H4 (cell line): ENCODE measurements at regions not wholly inside any gene's neighbourhood (a gene's known extent, or its start where the extent isn't known, plus 50 kb on each side); places are given as distances from the start of the nearest gene placed in this dataset.
A peak's percentile ranks its signal among the peaks of the same experiment; 100 is the strongest.
"Not testable (repeated sequence)": the region's sequence is repeated elsewhere in the genome, so short reads cannot be mapped to it uniquely, and the experiment has no call there.

ENCODE experiments used
- DNase-seq: peaks from one replicate; pipeline ENCODE4 v3.0.0-alpha.2; 2015; ENCODE audit warnings: low spot score

DNA sequence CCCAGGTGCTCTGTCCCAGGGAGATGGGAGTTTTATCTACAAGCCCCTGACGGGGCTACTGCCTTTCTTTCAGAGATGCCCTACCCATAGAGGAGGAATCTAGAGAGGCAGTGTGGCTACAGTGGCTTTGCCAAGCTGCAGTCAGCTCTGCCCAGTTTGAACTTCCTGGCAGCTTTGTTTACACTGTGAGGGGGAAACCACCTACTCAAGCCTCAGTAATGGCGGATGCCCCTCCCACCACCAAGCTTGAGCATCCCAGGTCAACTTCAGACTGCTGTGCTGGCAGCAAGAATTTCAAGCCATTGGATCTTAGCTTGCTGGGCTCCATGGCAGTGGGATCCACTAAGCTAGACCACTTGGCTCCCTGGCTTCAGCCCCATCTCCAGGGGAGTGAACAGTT lies 53.1 kb upstream of the TMEM252 start:
- DNase-seq: not testable (repeated sequence)

DNA sequence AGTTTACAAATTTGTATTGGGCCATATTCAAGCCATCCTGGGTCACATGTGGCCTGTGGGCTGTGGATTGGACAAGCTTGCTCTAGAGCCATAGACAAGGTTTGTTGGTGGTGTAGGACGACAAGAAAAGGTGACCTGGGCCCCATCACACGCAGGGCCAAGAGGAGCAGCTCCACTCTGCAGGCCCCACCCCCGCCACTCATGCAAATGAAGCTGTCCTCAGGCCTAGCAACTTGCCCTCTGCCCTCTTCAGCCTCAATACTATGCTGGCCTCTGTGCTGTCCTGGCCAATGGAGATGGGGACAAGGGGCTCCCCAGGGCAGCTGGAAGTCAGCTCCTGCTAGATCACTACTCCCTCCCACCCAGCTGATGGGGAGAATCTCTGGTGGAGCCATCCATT lies 55.2 kb upstream of the TMEM252 start:
- no peak for DNase-seq

DNA sequence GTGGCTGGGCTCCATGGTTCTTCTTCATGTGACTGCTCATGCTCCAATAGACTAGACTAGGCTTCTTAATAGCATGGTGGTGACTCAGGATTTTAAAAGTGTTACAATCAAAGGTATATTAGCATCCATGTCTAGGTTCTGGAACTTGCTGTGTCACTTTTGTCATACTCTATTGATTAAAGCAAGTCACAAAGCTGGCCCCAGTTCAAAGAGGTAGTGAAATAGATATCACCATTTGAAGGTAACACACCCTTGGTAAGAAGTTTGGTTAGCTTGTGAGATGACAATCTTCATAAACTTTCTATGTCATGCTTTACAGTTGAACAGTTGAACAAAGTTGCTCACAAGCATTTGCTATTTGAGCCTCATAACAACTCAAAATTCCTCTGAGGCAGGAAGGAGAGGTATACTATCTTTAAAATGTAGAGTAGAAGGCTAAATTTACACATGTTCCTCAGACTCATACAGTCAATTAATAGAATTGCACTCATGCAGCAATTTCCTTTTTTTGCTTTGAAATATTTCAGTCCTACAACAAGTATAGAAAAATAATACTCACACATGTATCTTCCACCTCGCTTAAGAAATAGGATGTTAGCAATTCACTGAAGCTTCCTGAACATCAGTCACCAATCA lies 56.8 kb upstream of the TMEM252 start:
- DNase-seq: no peak

DNA sequence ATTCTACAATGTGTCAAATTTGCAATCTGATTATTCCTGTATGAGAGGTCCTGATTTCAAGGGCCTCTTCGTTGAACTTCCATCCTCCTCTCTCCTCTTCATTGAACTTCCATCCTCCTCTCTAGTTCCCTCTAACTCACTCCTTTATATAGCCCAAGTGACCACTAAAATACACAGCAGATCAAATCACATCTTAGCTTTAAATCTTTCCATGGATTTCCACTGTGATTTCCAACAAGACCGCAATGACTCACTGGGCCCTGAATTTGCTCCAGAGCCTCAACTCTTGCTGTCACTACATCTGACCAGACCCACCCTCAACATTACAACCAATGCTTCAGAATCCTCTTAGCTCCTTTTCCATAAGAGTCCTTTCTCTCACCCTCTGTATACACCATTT lies 59.1 kb upstream of the TMEM252 start:
- no peak for DNase-seq

DNA sequence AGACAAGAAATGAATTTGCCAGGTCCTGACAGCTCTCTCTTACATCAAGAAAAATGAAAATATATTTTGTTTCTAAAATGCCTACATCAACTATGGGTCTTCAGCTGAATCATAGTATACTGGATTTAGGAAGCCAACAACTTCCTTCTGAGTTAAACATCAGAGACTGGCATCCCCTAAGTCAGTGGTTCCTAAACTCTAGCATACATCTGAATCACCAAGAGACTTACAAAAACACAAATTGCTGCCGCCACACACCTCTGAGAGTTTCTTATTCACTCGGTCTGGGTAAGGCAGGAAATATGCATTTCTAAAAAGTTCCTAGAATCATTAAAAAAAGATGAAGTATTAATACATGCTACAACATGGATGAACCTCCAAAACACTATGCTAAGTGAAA lies 60.4 kb upstream of the TMEM252 start:
- DNase-seq: no peak

DNA sequence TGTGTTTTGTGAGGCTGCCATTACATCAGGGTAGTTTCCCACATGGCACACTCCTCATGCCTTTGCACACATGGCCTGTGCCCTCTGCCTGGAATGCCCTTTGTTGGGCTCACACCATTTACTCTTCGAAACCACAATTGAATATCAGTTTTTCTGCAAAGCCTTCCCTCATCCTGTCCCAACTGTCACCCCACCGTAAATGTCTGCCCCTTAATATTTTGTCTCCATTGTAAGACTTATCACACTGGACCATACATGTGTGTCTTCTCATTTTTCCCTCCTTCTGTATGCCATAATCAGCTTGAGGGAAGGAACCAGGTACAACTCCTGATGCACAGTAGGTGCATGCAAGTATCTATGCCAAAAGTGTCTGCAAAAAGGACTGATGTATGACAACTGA lies 62.7 kb upstream of the TMEM252 start:
- no peak for DNase-seq

DNA sequence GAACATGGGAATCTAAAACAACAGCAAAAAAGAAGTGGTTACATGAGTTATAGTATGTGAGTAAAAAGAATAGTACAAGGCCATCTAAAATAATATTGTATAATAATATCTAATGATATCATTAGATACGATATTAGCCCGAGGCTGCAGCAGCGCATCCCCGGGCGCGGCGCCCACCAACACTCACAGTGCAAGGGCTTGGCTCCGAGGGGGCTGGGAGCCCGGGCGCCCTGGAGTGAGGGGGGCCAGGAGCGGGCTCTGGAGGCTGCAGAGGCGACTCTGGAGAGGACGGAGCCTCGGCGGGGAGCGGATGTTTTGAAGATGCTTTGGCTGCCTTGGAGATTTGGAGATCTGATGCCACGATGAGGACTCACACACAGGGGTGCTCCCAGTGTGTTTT lies 68.1 kb upstream of the TMEM252 start:
- DNase-seq: no peak

DNA sequence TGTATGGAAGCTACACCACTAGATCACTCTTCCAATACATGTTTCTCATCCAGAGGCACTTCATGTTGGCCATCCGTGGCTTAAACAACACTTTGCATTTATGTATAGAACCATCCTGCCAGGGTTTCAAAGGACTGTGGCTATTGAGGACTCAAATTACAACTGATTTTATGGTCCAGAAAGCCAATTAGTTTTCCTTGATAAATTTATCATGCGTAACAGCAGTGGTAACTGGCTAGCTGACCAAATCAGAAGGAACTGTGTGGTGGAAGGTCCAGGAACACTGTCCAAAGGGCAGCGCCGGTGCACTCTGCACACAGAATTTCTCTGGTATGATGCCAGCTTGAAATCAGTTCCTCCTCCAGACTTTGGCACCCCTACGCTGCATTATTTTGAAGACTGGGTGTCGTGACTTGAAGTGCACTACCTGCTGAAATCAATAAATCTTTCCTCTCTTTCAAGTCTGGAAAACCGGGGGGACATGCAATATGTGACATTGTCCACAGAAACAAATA lies 69.3 kb upstream of the TMEM252 start:
- DNase-seq: no peak

DNA sequence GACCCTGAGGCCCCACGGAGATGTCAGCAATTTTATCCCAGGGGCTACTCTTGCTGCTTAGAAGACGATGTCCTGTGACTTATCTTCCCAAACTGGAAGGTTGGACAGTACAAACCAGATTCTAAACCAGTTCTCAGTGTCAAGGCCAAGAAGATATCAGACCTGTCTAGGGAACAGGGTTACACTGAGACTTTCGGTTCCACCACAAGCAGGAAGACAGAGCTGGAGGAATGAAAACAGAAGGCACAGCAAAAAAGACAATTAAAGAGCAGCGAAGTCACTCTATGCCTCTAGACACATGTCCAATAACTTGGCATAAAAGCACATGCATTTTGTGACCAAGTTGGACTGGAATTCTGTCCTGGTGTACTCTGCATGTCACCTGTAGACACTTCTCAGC lies 73.4 kb upstream of the TMEM252 start:
- DNase-seq: no peak

DNA sequence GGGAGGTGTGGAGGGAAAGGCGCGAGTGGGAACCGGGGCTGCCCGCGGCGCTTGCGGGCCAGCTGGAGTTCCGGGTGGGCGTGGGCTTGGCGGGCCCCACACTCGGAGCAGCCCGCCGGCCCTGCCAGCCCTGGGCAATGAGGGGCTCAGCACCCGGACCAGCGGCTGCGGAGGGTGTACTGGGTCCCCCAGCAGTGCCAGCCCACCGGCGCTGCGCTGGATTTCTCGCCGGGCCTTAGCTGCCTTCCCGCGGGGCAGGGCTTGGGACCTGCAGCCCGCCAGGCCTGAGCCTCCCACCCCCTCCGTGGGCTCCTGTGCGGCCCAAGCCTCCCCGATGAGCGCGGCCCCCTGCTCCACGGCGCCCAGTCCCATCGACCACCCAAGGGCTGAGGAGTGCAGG lies 76.3 kb upstream of the TMEM252 start:
- DNase-seq: not testable (repeated sequence)

DNA sequence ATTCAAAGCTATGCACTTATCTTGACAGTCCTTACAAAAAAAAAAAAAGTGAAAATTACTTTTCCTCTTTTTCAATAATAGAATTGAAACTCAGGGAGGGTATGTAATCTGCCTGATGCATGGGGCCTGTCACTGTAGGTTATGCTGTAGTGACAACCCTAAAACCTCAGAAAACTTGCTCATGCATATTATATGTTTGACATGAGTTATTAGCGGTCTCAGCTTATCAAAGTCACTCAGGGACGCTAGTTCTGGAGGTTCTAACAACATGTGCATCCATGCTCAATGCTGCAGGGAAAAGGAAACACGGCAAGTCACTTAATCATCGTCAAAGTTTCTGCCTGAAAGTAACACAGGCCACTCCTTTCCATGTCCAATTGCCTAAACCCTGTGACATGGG lies 78.4 kb upstream of the TMEM252 start:
- DNase-seq: no peak

DNA sequence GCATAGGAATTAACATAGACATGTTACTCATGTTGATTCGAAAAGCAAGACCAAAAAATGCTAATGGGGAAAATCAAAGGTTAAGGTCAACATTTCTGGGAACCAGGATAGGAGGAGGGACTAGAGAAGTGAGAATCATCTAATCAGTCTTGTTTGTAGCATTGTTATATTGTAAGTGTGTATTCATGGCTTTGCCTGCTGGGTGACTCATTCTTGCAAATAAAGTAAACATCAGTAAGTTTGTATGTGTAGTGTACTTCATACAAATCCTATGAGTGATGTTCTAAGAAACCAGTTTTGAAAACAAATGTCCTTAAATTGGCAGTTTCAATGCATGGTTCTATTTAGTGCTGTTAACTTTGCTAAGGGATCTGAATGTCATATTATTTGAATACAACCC lies 79.0 kb upstream of the TMEM252 start:
- peak; percentile 14 for DNase-seq

DNA sequence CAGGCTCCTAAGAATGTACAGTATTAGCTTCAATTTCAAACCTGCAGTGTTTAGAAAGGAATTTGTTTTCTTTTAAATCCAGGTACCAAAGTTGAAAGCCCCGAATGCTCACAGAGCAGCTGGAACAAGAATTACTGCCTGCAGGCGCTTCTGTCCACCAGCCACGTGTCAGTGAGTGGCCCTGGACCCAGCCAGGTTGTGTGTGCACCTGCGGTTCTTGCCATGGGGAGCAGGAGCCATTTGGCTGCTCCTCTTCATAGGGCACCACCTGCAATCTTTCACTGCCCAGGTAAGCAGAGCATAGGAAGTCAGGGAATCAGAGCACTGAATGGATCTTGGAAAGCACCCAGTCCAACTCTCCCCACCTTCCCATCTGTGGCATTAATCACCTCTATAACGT lies 79.5 kb upstream of the PIP5K1B start:
- no peak for DNase-seq

DNA sequence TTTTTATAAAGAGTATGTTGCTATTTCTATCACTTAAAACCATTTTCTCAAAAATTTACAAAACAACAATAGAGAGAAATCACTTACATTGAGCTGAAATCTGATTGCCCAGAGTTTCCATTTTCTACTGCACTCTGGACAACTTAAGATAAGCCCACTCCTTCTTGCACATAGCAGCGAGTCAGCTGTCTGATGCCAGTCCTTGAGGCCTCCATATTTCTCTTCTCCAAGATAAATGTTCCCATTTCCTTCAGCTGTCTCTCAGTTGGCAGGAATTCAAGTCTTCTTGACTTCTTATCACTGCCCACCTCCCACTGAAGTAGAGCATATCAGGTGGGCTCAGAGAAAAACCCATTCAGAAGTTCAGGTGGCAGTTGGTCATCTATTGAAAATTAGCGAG lies 78.5 kb upstream of the PIP5K1B start:
- DNase-seq: no peak

DNA sequence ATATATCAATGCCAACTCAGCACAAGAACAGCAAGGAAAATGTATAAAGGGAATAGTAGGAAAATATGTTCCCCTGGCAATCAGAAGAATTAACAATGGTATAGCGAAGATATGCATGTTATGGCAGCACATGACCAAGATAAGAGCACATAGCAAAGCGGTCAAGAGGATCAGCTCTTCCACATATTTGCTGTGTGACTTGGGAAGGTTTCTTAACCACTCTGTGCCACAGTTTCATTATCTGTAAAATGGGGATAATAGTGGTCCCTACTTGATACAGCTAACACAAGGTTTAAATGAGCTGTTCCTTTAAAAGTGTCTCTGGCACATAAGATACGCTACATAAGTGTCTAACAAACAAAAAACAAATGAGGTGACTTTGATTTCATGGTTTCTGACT lies 77.9 kb upstream of the PIP5K1B start:
- no peak for DNase-seq

DNA sequence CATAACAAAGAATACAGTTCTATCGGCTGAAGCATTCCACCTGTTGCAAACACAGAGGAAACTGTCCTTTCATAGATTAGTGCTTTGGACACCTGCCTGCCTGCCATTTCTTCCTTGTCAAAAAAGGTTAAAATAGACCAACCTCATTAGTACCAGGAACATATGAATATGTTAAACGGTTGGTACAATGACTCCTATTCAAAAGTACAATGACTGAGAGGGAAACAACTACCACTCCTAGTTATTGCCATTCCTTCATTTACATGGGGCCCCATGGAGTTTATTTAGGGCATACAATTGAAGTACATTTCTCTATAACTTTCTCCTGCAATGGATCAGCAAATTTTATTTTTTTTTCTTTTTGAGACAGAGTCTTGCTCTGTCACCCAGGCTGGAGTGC lies 77.4 kb upstream of the PIP5K1B start:
- no peak for DNase-seq

DNA sequence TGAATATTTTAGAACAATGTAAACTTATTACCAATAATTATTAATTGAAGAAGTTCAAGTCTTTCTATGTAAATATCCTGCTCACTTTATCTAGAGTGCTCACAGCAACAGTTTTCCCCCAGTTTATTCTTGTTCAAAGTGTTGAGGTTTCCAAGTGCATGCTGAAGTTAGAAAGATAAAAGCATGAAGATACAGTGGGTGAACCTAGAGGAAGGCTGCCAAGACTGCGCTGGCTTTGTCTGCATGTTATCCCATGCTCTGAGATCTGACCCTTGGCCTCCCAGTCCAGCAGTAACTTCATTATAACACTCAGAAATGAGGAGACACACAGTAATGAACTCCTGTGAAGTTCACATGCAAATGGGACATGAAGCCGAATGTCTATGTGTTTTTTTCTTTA lies 76.0 kb upstream of the PIP5K1B start:
- DNase-seq: no peak

DNA sequence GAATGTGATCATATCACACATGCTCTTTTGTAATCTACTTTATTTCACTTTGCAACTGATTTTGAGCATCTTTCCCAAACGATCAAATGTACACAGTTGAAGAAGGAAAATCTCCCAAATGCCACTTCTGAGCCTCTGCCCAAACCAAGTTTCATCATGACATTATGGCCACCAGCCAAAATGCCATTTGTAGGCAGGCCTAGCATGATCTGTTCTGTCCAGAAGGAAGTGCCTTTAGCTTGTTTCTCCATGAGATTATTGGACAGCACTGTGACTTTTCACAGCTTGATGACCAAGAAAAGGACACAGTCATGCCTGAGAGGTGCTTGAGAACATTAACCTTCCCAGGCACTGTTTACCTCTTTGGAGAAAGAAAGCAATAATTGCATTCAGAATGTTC lies 73.2 kb upstream of the PIP5K1B start:
- no peak for DNase-seq

DNA sequence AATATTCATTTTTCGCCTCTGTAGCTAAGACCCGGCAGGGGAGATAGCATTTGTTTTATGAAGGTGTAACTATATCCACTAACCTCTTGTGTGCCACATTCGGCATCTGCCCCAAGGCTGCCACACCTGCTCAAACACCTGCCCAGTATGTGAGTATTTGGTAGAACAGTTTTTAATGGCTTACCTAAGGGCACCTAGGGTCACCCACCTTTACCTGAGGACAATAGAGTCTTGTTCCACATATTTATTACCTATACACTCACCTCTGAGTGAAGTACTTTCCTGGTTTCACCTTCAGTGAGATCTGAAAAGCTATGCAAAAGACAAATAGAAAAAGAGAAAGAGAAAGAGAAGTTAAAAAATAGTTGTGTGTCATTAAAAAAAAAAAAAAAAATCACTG lies 68.0 kb upstream of the PIP5K1B start:
- DNase-seq: no peak

DNA sequence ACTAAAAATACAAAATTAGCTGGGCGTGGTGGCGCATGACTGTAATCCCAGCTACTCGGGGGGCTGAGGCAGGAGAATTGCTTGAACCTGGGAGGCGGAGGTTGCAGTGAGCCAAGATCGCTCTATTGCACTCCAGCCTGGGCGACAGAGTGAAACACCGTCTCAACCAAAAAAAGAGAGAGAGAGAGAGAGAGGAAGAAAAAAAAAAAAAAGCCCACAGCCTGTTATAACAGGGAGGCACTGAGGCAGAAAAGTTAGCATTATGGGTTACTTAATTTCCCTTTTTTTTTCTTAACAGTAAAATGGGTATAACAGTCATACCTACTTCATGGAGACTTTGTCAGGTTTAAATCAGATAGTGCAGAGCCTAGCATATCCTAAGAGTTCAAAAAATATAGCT lies 65.8 kb upstream of the PIP5K1B start:
- not testable (repeated sequence) for DNase-seq

DNA sequence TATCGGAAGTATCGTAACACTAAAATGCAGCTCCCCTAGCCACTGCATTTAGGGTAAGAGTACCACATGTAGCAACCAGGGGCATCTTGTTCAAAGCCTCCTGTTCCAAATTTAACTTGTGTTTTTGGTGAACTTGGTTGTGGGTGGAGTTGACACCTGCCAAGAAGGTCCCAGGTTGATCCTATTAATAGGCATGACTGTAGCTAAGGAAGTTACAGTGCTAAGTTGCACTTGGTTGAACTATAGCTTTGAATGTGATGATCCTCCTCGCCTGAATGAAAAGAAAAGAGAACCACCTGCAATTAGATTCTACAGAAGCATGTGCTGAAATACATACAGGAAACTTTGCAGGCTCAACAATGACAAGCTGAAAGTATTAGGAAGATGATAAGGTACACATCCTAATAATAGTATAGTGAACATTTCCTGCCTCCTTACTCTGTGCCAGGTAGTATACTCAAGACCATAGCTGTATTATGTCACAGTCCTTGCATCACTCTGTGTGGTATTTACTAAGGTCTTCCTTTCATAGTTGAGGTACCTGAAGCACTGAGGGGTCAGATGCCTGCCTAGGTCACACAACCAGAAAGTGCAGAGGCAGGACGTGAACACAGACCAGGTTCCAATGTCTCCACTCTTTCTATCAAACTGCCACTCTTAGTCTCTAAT lies 64.5 kb upstream of the PIP5K1B start:
- DNase-seq: no peak

DNA sequence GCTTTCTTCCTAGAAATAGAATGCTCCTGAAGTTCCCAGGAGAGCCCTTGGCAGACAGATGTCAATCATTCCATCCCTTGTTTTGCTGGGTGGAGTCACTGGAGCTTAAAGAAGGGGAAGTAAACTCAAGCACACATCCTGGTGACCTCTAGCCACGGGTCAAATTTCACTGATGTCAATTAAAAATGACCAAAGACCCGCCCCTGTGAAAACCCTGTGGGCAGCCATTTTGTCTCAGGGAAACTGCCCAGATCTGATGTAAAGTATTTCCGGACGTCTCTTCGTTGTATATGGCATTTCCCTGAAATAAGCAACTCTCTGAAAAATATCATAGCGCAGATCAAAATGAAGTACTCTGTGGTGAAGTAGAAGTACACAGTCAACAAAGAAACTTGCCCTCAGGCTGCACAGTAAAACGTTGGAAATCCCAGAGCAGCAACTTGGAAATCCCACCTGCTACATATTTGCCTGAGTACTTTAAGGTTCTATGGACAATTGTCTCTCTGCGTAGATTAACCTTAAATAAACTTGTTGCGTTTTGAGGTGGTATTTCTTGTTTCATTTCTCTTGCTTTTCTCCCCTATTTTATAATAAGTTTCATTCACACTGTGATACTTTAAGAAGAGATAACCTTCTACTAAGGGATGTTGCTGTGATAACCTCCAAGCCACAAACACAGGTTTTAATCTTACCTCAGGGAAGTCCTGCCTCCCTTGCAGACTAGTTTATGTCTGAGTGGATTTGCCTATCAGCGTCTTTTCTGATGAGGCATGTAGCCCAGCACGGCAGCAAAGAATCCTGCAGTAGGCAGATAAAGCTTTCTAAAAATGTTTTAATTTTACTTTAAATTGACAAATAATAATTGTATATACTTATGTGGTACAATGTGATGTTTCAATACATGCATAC lies 60.9 kb upstream of the PIP5K1B start:
- no peak for DNase-seq

DNA sequence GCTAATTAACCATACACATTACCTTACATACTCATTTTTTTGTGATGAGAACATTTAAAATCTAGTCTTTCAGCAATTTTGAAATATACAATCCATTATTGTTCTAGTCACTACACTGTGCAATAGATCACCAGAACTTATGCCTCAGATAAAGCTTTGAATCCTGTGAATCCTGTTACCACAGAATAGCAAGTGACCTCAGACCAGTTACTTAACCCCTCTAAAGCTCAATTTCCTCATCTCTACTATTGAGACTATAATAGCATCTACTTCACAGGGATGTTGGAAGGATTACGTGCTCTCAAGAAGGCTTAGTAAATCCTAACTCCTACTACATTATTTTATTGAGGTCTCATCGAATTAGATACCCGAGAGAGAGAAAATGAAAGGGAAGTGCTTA lies 60.2 kb upstream of the PIP5K1B start:
- no peak for DNase-seq
